ENCODE measurements at regions not wholly inside any gene's neighbourhood (a gene's known extent, or its start where the extent isn't known, plus 50 kb on each side); places are given as distances from the start of the nearest gene placed in this dataset.

GRCh38 chr13:74444864-74445479, 310.8 kb upstream of the KLF12 start:
- Histone ChIP-seq H3K36me3 (ENCODE audit: control insufficient read depth in 2 of 4, insufficient read depth in 4 of 4, low read length in 3 of 4) (no peaks in the 10 kb centered on the region), H2BK15ac (ENCODE audit: low read length) (no peak overlapping the region)
- WGBS, 2 experiments (ENCODE audit: extremely low coverage in 1 of 2, insufficient coverage in 1 of 2, insufficient read length in 1 of 2, insufficient replicate concordance in 2 of 2, low coverage in 1 of 2, low lambda C conversion rate in 2 of 2, missing lambda C conversion rate in 1 of 2): 95% methylated on average over 1 of the region's 1 CpG; no CpG with 5 or more reads in 1 of the 2 experiments

More at GRCh38 chr13:74444864-74445479, 310.8 kb upstream of the KLF12 start:
- Histone ChIP-seq H2BK120ac (replicated peaks; ENCODE audit: low read depth, low read length) (no peak overlapping the region), H3K23ac (ENCODE audit: insufficient read length) (no peak overlapping the region), H3K9me3 (ENCODE audit: insufficient read depth in 2 of 2, low read depth in 1 of 2, low read length in 1 of 2) (no peaks in the 10 kb centered on the region), H2BK5ac (ENCODE audit: low read depth, low read length) (no peak overlapping the region), H3K56ac (replicated peaks; ENCODE audit: insufficient read length, low read depth, low read length) (no peak overlapping the region), H3K27ac (ENCODE audit: low read depth, low read length) (no peak overlapping the region), H4K20me1 (replicated peaks in 1 of 2; ENCODE audit: control insufficient read depth in 1 of 2, insufficient read depth in 2 of 2, low read length in 2 of 2) (no peaks in the 10 kb centered on the region), H4K8ac (ENCODE audit: extremely low read depth, insufficient read depth, low read length) (no peak overlapping the region), H2AFZ (ENCODE audit: low read length) (no peak overlapping the region), H2BK12ac (ENCODE audit: low read depth, low read length) (no peak overlapping the region), H3K23me2 (ENCODE audit: low read depth, low read length) (no peaks in the 10 kb centered on the region), H2AK5ac (ENCODE audit: low read depth, low read length) (no peak overlapping the region), H3K4me3 (ENCODE audit: extremely low read depth in 1 of 4, insufficient read depth in 2 of 4, low read depth in 3 of 4, low read length in 4 of 4) (no peak overlapping the region), H2BK20ac (ENCODE audit: low read length) (no peak overlapping the region), H3K4me2 (ENCODE audit: insufficient read depth in 1 of 2, low read depth in 2 of 2, low read length in 2 of 2) (no peak overlapping the region), H3K27me3 (replicated peaks in 1 of 4; ENCODE audit: control insufficient read depth in 3 of 4, extremely low read depth in 1 of 4, insufficient read depth in 3 of 4, low read length in 3 of 4) (no peaks in the 10 kb centered on the region), H3K4me1 (replicated peaks in 1 of 4; ENCODE audit: control insufficient read depth in 3 of 4, insufficient read depth in 4 of 4, low read length in 3 of 4) (no peaks in the 10 kb centered on the region), H4K5ac (ENCODE audit: insufficient read length, low read depth, low read length) (no peak overlapping the region), H3K14ac (ENCODE audit: insufficient read length) (no peak overlapping the region), H3K4ac (replicated peaks; ENCODE audit: insufficient read length, low read depth, low read length) (no peak overlapping the region), H3K18ac (ENCODE audit: extremely low read depth, low read length) (no peak overlapping the region), H3K79me1 (ENCODE audit: low read depth, low read length) (no peaks in the 10 kb centered on the region), H3K9ac (replicated peaks in 1 of 4; ENCODE audit: extremely low read depth in 1 of 4, low read depth in 3 of 4, low read length in 3 of 4) (no peak overlapping the region), H3K79me2 (ENCODE audit: control insufficient read depth in 1 of 2, insufficient read depth in 2 of 2, low read length in 2 of 2) (no peaks in the 10 kb centered on the region), H4K91ac (replicated peaks; ENCODE audit: insufficient read length, low read length) (no peak overlapping the region)
- DNase-seq (ENCODE audit: low read depth in 1 of 2, low spot score in 2 of 2) (no peak), FAIRE-seq (no peak)
- ChIA-PET POLR2A (ENCODE audit: partially characterized antibody) (no interaction called here), CTCF (ENCODE audit: partially characterized antibody) (no interaction called here)
- TF ChIP-seq CTCF (IDR thresholded peaks at IDR 0.05; ENCODE audit: control extremely low read depth in 1 of 3, insufficient read depth in 1 of 3, low read depth in 1 of 3, low read length in 3 of 3) (no peak), BACH1 (IDR thresholded peaks at IDR 0.05; ENCODE audit: low read length) (no peak), POLR2AphosphoS5 (IDR thresholded peaks at IDR 0.05; ENCODE audit: low read depth, low read length) (no peak)
